HL-60 (cell line): ENCODE measurements at regions not wholly inside any gene's neighbourhood (a gene's known extent, or its start where the extent isn't known, plus 50 kb on each side); places are given as distances from the start of the nearest gene placed in this dataset.

ENCODE experiments used
- DNase-seq, 2 experiments: peaks; one replicate each; pipeline ENCODE4 v3.0.0-alpha.2; 2010 to 2020; ENCODE audit warnings: low read depth in 1 of 2, low spot score in 1 of 2
- H3K27ac ChIP-seq: fragments of 250-450 bp; sonication (Bioruptor Pico); replicated peaks from 2 replicates; pipeline ENCODE4 v1.5.1; 2020; ENCODE audit warnings: mild to moderate bottlenecking, moderate library complexity
- H3K27me3 ChIP-seq: fragments of 250-450 bp; sonication (Bioruptor Pico); 2 replicates; pipeline ENCODE4 v1.5.1; 2021; ENCODE audit warnings: mild to moderate bottlenecking, moderate library complexity; ENCODE audit not compliant: insufficient read depth, poor library complexity, severe bottlenecking
- H3K4me3 ChIP-seq: replicated peaks from 2 replicates; pipeline ENCODE4 v1.5.1; 2011; ENCODE audit warnings: mild to moderate bottlenecking, control low read depth, low read length; ENCODE audit not compliant: insufficient read depth
- GABPA ChIP-seq: IDR thresholded peaks from 2 replicates; pipeline ENCODE4 v1.6.1; 2012; ENCODE audit warnings: low read depth
- POLR2AphosphoS5 ChIP-seq: IDR thresholded peaks from 2 replicates; pipeline ENCODE4 v1.6.1; 2012; ENCODE audit warnings: low read depth
- SPI1 ChIP-seq: IDR thresholded peaks from 2 replicates; pipeline ENCODE4 v1.6.1; 2012; ENCODE audit warnings: low read depth, mild to moderate bottlenecking, borderline replicate concordance
- TF ChIP-seq, protein P1 (sequence below): IDR thresholded peaks from 2 replicates; pipeline ENCODE4 v1.6.1; 2012; ENCODE audit warnings: low read depth; ENCODE audit not compliant: insufficient replicate concordance
- TF ChIP-seq, protein P2 (sequence below): IDR thresholded peaks from one replicate; pipeline ENCODE4 v1.5.1; 2011; ENCODE audit warnings: low read length, control low read depth, inconsistent platforms; ENCODE audit not compliant: insufficient read depth

GRCh38 chr11:120007144-120007543 lies 130.8 kb downstream of the TRIM29 start:
- no peak for DNase-seq
- H3K27me3 ChIP-seq, result peaks cover 22% of the 10 kb centered on the region

DNA sequence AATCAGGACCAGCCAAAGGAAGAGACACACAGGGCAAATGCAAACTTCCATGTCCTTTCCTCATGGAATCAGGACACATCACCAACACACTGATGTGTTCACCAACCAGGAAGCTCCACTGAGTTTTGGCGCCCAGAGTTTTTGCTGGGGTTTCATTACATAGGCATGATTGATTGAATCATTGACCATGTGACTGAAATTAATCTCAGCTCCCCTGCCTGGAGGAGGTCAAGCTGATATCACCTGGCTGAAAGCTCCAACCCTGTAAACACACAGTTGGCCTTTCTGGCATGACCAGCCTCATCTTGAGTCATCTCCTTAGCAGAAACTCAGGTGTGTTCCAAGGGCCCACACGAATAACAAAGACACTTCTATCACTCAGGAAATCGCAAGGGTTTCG lies 133.2 kb downstream of the TRIM29 start:
- TF ChIP-seq SPI1, result no peak
- TF ChIP-seq, protein P1, sequence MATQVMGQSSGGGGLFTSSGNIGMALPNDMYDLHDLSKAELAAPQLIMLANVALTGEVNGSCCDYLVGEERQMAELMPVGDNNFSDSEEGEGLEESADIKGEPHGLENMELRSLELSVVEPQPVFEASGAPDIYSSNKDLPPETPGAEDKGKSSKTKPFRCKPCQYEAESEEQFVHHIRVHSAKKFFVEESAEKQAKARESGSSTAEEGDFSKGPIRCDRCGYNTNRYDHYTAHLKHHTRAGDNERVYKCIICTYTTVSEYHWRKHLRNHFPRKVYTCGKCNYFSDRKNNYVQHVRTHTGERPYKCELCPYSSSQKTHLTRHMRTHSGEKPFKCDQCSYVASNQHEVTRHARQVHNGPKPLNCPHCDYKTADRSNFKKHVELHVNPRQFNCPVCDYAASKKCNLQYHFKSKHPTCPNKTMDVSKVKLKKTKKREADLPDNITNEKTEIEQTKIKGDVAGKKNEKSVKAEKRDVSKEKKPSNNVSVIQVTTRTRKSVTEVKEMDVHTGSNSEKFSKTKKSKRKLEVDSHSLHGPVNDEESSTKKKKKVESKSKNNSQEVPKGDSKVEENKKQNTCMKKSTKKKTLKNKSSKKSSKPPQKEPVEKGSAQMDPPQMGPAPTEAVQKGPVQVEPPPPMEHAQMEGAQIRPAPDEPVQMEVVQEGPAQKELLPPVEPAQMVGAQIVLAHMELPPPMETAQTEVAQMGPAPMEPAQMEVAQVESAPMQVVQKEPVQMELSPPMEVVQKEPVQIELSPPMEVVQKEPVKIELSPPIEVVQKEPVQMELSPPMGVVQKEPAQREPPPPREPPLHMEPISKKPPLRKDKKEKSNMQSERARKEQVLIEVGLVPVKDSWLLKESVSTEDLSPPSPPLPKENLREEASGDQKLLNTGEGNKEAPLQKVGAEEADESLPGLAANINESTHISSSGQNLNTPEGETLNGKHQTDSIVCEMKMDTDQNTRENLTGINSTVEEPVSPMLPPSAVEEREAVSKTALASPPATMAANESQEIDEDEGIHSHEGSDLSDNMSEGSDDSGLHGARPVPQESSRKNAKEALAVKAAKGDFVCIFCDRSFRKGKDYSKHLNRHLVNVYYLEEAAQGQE, result no peak
- TF ChIP-seq POLR2AphosphoS5, result no peak
- no peak for TF ChIP-seq GABPA
- TF ChIP-seq, protein P2, sequence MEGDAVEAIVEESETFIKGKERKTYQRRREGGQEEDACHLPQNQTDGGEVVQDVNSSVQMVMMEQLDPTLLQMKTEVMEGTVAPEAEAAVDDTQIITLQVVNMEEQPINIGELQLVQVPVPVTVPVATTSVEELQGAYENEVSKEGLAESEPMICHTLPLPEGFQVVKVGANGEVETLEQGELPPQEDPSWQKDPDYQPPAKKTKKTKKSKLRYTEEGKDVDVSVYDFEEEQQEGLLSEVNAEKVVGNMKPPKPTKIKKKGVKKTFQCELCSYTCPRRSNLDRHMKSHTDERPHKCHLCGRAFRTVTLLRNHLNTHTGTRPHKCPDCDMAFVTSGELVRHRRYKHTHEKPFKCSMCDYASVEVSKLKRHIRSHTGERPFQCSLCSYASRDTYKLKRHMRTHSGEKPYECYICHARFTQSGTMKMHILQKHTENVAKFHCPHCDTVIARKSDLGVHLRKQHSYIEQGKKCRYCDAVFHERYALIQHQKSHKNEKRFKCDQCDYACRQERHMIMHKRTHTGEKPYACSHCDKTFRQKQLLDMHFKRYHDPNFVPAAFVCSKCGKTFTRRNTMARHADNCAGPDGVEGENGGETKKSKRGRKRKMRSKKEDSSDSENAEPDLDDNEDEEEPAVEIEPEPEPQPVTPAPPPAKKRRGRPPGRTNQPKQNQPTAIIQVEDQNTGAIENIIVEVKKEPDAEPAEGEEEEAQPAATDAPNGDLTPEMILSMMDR, result no peak
- Histone ChIP-seq H3K27ac (no peak overlapping the region), H3K27me3 (peaks cover 19% of the 10 kb centered on the region), H3K4me3 (no peak overlapping the region)
- DNase-seq, result no peak

More at GRCh38 chr11:120007144-120007543, 130.8 kb downstream of the TRIM29 start:
- Histone ChIP-seq H3K4me3 (no peak overlapping the region), H3K27ac (no peak overlapping the region)
- TF ChIP-seq POLR2AphosphoS5 (no peak), GABPA (no peak), SPI1 (no peak)
- TF ChIP-seq, protein P1, result no peak
- TF ChIP-seq, protein P2, result no peak

DNA sequence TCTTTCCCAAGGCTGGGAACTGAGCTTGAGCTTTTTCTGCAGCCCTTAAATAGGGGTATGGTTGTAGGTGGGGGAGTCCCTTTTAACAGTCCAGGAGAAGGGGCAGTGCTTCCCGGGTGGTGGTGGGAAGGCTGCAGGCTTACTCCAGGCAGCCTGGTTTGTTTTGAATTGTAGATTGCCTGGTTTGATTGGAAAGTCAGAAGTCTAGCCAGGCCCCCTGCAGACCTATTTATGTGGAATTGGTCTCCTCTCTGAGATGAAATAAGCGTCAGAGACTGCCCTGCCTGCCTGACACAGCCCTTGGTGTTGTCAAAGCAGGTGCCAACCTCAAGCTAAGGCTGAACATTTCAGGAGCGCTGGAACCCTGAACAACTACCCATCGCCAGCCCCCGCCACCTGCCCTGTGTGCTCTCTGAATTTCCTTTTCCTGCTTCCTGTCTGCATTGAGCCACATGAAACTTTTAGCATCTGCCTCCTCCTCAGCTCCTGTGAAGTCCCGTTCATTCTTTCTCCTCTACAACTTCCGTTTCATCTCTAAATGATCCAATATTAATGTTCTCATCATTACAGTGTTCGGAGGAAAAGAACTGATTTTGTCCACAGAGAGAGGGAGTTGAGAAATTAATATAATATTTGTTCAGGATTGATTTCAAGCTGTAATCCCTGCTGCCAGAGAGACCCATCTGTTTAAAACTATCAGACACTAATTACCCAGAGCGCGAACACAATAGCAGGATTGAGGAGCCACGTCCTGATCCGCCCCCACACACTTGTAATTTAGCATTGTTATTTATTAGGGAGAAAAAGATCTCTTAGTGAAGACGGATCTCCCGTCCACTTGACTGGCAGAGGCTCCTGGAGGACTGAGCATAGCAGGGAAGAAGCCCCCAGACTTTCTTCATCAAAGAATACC lies 136.5 kb downstream of the TRIM29 start:
- DNase-seq, result no peak
- Histone ChIP-seq H3K4me3 (no peak overlapping the region), H3K27me3 (peaks cover 12% of the 10 kb centered on the region), H3K27ac (no peak overlapping the region)
- TF ChIP-seq SPI1, result no peak
- TF ChIP-seq, protein P1, result no peak
- TF ChIP-seq, protein P2, result no peak
- no peak for TF ChIP-seq GABPA
- TF ChIP-seq POLR2AphosphoS5, result no peak
